Cardiac septum (tissue), 1 donor: ENCODE measurements at regions not wholly inside any gene's neighbourhood (a gene's known extent, or its start where the extent isn't known, plus 50 kb on each side); places are given as distances from the start of the nearest gene placed in this dataset.
"Not testable (repeated sequence)": the region's sequence is repeated elsewhere in the genome, so short reads cannot be mapped to it uniquely, and the experiment has no call there.

Experiments used
- DNase-seq: peaks from one replicate; pipeline ENCODE4 v3.0.0-alpha.2; 2020; ENCODE audit warnings: low spot score
- intact Hi-C: fragments of 100-400 bp; cut with DNase I; formaldehyde crosslinking; loops from one replicate; pipeline ENCODE4 v1.14.0; 2022
- donor health status: DM: no; HTN: no; CAD: no.

DNA sequence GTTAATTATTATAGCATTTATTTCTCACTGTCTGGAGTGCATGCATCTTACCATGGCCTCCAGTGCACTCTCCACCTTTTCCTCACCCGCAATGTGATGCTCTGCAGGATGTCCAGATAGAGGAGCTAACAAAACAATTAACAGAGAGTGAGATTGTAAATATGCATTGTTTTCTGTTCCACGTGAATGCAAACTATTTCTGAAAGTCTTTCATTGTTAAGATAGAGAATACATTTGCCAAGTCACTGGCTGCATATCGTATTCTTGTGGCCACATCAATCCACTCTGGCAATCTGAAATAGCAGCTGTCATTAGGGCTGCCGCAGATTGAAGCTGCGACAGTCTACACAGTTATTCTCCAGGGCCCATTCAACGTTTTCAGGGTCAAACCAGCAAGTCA, 143.8 kb downstream of the DUSP10 start:
- intact Hi-C loops: no loop called here
- no peak for DNase-seq

DNA sequence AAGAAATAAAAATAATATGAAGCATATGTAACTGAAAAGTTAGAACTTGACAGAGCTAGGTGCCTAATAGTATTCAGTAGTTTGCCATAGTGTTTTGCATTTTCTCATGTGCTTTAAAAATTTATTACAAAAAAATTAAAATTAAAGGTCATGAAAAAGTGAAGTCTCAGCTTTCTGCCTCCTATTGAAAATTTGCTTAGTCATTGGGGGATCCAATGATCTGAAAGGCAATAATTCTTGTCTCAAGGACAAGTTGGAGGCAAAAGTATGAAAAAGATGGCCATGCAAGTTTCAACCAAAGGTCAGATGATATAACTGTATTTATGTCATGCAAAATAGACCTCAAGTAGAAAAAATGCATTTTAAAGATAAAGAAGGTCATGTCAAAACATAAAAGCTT, 140.7 kb downstream of the DUSP10 start:
- intact Hi-C loops: no loop called here
- no peak for DNase-seq

DNA sequence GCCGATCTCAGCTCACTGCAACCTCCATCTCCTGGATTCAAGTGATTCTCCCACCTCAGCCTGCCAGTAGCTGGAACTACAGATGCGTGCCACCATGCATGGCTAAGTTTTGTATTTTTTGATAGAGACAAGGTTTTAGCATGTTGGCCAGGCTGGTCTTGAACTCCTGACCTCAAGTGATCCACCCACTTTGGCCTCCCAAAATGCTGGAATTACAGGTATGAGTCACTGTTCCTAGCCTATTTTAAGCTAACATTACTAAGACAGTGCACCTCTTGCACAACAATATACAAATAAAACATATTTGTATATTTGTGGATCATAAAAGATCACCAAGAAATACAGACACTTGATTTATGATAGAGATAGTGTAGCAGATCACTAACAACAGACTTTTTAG, 139.1 kb downstream of the DUSP10 start:
- no peak for DNase-seq
- intact Hi-C loops: no loop called here

DNA sequence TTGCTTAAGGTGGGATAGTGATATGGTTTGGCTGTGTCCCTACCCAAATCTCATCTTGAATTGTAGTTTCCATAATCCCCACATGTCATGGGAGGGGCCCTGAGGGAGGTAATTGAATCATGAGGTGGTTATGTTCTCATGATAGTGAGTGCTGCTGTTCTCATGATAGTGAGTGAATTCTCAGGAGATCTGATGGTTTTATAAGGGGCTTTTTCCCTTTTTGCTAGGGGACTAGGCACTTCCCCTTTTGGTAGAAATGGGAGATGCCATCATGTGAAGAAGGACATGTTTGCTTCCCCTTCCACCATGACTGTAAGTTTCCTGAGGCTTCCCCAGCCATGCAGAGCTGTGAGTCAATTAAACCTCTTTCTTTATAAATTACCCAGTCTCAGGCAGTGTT, 137.5 kb downstream of the DUSP10 start:
- DNase-seq: not testable (repeated sequence)

DNA sequence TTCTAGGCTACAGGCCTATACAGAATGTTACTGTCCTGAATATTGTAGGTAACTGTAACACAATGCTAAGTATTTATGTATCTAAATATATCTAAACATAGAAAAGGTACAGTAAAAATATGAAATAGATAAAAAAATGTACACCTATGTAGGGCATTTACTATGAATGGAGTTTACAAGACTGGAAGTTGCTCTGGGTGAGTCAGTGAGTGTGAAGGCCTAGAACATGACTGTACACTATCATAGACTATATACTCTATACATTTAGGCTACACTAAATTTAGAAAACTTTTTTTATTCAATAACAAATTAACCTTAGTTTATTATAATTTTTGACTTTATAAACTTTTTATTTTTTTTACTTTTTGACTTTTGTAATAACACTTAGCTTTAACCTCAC, 136.9 kb downstream of the DUSP10 start:
- intact Hi-C loops: no loop called here
- DNase-seq: no peak

More for the DNA sequence above, 137.5 kb downstream of the DUSP10 start:
- intact Hi-C loops: not testable (repeated sequence)

DNA sequence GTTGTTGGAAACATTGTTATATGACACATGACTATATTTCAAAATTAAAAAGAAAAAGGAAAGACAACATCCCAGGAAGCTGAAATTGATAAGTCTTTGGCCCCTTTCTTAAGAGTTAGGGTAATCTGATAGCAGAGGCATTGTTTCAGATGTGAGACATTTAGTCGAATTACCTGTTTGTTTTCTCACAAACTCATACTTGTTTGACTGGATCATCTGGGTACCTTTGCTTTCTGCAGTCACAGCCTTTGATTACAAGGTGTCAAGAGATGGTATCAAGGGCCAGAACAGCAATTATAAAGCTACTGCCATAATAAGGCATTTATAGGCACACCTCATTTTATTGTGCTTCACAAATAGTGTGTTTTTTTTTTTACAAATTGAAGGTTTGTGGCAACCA, 136.3 kb downstream of the DUSP10 start:
- DNase-seq: no peak
- intact Hi-C loops: no loop called here

DNA sequence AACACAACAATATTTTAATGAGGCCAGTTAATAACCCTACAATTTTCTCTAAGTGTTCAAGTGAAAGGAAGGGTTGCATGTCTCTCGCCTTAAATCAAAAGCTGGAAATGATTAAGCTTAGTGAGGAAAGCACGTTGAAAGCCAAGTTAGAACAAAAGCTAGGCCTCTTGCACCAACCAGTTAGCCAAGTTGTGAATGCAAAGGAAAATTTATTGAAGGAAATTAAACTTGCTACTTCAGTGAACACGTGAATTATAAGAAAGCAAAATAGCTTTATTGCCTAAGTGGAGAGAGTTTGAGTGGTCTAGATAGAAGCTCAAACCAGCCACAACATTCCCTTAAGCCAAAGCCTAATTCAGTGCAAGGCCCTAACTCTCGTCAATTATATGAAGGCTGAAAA, 135.6 kb downstream of the DUSP10 start:
- DNase-seq: no peak
- intact Hi-C loops: no loop called here

DNA sequence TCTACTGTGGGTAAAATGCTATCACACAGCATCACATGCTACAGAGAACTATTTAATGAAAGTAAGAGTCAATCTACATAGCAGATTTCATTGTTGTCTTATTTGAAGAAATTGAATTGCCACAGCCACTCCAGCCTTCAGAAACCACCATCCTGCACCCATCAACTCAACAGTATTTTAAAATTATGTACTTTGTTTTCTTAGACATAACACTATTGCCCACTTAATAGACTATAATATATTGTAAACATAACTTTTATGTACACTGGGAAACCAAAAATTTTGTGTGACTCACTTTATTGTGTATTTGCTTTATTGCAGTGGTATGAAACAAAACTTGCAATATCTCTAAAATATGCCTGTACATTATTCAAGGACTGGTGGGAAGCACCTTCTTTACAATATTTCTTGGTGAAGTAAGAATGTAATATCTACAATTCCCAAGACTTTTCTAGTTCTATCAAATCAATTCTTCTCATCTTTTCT, 133.0 kb downstream of the DUSP10 start:
- intact Hi-C loops: no loop called here

DNA sequence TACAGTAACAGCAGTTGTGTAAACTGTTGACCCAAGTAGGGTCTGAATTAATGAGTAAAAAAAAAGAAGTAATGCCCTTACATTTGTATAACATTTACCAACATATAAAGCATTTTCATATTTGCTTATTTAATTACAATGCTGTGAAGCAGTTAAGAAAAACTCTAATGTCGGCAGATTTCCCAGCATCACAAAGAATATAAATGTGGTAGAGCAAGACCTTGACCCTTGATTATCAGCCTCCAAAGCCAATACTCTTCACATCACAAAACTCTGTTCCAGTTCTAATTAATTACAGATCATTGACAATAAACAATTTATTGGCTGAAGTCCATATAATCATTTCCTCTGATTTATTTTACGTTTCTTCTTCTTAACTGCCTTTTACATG, 130.2 kb downstream of the DUSP10 start:
- DNase-seq: no peak

More for the DNA sequence above, 133.0 kb downstream of the DUSP10 start:
- DNase-seq: no peak

DNA sequence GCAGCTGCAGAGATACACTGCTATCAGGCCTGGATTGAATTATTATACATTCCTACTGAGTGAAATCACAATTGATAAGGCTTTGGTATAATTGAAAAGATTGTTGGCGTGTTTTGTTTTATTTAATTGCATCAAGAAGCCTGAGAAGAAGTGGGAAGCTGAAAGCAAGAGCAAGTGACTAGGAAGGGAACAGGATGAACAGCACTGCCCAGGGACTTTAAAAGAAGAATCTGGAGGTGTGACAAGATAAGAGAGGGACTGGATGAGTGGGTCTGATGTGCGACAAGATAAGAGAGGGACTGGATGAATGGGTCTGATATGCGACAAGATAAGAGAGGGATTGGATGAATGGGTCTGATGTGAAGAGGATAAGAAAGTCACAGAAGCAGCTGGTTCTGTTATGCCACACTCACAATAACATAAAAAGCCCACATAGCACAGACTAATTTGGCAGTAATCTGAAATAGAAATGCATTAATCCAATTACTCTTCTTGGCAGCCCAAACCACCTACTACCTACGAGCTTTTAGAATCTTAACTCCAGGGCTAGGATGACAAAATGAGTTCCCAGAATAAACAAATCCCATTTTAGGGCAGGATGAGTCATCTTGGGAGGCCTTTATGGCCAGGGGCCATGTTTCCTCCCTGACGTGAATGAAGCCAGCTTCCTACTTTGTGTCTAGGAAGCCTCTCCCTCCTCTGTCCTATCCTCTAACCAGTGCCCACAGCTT, 129.7 kb downstream of the DUSP10 start:
- intact Hi-C loops: no loop called here
- DNase-seq: peak; percentile 76

More for the DNA sequence above, 130.2 kb downstream of the DUSP10 start:
- intact Hi-C loops: no loop called here

DNA sequence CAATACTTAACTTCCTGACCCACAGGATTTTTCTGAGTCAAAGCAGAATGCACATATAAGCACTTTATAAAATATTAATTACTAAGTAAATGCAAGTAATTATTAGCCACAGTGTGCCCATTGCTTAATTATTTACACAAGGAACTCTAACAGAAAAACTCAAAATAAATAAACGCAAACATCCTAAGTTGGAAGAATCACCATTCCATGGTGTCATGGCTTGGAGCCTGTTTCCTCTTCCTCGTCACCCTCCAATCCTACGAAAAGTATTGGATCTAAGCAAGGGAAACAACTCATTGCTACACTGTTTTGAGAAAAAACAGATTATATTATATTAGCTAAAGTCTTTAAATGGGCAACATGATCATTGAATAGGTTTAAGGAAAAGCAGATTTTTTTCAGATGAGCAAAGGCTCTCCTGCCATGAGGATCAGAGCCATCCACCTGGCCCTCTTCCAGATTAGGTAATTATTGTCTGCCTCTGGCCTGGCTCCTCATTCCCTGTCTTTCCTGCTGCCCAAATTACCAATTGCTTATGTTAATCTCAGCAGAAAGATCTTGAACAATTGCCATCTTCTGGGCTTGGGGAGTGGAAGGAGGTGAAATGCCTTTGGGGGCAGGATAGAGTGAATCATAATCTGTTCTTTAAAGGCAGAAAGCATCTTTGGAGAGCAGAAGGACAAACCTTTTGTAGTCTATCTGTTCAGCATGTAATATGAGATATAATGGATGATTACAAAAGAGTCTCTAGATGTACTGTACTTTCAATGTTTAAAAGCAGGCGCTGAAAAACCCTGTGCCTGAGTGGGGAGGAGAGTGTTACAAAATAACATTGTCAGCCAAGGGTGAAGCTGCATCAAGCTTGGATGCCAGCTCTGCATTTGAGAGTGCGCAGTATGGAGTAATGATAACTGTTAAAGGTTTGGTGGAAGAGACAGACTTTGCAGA, 121.2 kb downstream of the DUSP10 start:
- DNase-seq: no peak
- intact Hi-C loops: no loop called here

DNA sequence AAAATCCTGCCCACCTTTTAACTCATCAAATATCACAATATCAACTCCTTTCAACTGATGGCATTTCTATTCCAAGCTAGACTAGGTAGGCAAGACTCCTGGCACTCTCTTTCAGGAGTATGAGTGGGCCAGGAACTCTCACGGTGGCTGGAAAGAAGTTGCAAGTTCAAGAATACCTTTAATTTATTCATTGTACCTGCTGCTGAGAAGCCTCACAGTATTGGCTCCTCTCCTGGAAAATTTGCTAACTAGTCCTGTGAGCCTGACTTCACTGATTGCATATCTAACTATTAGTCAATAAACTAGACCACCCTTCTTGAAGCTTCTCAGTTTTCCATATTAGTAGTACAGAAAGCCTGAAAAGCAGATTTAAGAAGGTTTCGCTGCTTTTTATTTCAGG, 120.2 kb downstream of the DUSP10 start:
- DNase-seq: no peak
- intact Hi-C loops: no loop called here

DNA sequence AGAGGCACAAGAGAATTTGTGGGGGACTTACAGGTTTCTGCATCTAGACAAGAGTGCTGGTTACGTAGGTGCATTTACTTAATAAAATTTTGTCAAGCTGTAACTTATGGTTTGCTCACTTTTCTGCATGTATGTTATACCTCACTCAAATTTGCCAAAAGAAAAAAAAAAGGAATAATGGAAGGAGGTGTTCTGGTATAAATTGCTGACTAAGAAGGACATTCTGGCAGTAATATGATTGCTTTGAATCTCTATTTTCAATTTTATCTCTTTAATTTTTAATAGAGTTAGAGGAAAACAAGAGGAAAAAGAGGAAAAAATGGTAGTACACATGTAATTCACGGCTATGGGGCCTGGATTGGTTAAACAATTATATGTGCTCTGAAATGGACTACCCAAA, 119.5 kb downstream of the DUSP10 start:
- DNase-seq: no peak
- intact Hi-C loops: no loop called here

DNA sequence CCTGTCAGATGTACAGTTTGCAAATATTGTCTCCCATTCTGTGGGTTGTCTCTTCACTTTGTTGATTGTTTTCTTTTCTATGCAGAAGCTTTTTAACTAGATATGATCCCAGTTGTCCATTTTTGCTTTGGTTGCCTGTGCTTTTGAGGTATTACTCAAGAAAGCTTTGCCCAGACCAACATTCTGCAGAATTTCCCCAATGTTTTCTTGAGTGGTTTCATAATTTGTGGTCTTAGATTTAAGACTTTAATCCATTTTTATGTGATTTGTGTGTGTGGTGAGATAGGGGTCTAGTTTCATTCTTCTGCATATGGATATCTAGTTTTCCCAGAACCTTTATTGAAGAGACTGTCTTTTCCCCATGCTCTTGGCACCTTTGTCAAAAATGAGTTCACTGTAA, 116.9 kb downstream of the DUSP10 start:
- DNase-seq: no peak
- intact Hi-C loops: no loop called here

DNA sequence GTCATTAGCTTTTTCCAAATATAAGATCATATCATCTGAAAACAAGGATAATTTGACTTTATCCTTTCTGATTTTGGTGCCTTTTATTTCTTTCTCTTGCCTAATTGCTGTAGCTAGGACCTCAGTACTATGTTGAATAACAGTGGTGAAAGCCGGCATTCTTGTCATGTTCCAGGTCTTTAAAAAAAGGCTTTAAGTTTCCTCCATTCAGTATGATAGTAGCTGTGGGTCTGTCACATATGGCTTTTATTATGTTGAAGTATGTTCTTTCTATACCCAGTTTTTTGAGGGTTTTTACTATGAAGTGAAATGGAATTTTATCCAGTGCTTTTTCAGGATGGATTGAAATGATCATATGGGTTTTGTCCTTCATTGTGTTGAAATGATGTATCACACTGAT, 115.8 kb downstream of the DUSP10 start:
- DNase-seq: no peak
- intact Hi-C loops: no loop called here

DNA sequence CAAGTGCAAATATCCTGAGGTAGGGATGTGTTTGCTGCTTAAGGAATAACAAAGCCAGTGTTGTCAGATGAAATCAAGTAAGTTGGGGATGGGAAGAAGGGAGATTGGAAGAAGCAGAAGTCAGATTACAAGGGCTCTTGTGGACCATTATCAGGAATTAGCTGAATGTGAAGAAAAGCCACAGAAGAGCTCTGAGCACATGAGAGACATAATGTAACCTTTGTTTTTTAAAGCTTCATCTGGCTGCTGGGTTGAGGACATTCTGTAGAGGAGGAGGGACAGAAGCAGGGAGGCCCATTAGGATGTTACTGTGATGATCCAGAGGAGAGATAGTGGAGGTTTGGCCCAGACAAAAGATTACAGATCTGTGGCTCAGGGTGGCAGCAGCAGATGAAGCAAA, 111.7 kb downstream of the DUSP10 start:
- intact Hi-C loops: no loop called here
- no peak for DNase-seq

DNA sequence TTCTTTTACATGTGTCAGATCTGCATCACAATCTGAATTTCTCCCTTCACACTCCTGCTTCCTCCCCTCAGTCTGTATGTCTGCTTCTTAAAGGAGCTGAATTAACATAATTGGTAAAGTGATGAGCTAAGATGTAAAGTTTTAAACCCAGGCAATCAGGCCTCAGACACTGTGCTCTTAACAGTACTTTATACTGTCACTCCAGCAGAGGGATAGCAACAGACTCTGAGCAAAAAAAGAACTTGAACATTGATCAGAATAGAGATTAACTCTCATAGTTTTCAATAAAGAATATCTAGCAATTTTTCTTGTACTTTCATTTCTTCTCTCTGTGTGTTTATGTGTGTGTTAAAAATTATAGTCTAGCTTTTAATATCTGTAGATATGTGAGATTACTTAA, 110.3 kb downstream of the DUSP10 start:
- no peak for DNase-seq
- intact Hi-C loops: no loop called here

DNA sequence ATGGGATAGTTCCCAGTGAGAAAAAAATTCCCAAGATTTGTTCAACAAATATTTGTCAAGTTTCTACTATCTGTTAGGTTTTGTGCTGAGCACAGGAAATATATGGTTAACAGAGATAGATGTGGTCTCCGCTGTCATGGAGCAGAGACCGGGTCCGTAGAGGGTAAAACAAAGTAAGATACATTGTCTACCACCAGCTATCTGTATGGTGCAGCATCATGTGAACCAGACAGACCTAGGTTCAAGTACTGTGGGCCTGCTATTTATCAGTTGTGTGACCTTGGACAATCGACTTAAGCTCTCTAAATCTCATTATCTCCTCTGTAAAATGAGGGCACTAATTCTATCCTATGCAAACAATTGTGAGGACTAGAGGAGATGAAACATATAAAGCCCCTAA, 109.8 kb downstream of the DUSP10 start:
- intact Hi-C loops: no loop called here
- DNase-seq: no peak

DNA sequence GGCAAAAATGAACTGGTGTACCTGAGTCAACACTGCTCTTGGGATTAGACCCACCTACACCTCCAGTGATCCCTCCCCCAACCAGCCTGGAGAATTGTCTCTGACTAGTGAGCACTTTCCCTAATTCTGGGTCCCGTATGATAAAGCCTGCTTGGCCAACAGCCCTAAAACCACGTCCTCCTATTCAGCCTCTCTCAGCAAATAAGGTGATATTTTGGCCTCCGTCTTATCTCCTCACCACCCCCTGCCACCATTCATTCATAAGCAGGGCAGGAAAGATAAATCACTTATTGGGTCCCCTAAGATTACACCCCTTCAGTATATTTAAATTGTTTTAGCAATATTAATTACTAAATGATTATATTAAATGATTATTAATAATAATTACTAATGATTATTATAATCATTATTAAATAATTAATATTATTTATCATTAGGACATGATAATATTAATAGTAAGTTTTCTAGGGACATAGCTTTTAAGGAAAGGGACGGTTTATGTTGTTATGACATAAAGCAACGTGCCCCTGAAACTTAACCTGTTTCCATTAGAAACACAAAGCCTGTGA, 108.0 kb downstream of the DUSP10 start:
- intact Hi-C loops: no loop called here
- no peak for DNase-seq

DNA sequence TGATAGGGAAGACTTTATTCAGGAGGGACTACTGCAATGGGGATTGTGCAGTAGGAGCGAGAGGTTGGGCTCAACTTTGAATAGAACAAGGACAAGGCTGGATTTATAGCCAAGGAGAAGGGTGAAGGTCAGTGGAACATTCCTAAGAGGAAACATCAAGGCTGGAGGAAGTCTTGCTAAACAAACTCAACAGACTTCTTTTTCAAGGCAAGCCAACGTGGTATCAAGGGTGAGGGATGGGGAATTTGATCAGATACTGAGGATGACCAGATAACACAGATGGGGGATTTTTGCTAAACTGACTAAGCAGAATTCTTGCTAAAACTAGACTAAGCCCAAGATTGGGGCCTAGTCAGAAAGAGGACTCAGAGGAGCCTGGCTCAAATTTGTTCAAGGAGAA, 107.3 kb downstream of the DUSP10 start:
- no peak for DNase-seq
- intact Hi-C loops: no loop called here

DNA sequence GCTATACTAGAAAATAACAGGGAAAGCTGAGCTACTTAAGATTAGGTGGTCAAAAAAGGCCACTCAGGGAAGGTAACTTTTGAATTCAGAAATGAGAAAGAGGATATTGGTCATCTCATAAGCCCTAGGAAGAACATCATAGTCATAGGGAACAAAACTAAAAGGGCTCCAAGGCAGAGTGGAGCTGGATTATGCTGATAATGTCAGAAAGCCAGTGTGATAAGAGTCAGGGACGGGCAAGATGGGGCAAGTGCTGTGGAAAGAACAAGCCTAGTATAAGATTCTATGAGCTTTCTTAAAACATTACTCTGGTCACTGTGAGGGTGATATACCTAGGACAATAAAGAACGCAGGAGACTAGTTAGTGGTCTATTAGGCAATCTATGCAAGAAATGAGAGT, 106.6 kb downstream of the DUSP10 start:
- intact Hi-C loops: no loop called here
- no peak for DNase-seq
